ENCODE measurements at regions not wholly inside any gene's neighbourhood (a gene's known extent, or its start where the extent isn't known, plus 50 kb on each side); places are given as distances from the start of the nearest gene placed in this dataset.

- DNase-seq (ENCODE audit: low read depth, low spot score), result no peak
Observed at GRCh38 chr1:23615423-23615822, 56.1 kb upstream of the ID3 start.

DNA sequence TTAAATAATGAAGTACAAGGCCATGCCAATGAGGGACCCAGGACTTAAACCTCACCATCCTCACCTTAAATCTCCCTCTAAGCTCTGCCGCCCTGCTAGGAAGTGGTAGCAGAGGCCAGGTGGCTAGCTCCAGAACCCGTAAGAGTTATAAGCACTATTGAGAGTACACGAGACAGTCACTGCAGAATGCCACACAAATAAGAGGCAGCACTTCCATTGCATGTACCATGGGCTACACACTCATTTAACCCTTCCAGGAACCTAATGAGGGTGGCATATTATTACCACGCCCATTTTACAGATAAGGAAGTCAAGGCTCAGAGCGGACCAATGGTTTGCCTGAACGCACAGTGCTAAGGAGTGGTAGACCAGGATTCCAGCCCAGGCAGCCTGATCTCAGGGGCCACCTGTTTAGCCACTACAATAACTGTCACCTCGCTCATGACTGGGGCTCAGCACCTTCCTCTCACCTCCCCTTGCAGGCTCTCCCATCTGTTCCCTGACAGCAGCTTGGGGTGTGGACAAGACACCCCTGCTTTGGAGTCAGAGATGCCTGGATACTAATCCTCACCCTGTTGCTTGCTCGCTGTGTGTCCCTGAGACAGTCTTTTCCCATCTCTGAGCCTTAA lies 54.8 kb upstream of the ID3 start:
- no peak for DNase-seq (ENCODE audit: low read depth, low spot score)

GRCh38 chr1:23613191-23614031 lies 54.1 kb upstream of the ID3 start:
- no peak for DNase-seq (ENCODE audit: low read depth, low spot score)

- DNase-seq (ENCODE audit: low read depth, low spot score), result no peak
Observed at GRCh38 chr1:23611601-23612327, 52.5 kb upstream of the ID3 start.

DNA sequence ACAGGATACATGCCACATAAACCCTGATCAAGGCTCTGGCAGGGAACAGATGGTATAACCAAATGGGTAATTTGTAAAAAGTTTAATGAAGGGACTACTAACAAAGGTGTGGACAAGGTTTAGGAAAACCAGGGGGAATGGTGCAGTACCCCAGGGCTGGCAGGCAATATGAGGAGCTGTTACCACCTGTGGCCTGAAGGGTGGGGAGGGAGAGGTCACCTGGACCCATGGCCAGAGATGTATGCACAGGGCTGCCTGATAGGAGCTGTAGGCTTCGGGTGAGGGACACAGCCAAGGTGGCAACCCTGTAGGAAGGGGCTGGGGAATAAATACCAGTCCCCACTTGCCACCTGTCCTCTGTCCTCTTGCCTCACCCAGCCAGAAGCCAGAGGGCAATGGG lies 51.4 kb upstream of the ID3 start:
- no peak for DNase-seq (ENCODE audit: low read depth, low spot score)

GRCh38 chr1:23609971-23610370 lies 50.7 kb upstream of the ID3 start:
- no peak for DNase-seq (ENCODE audit: low read depth, low spot score)
